Loucy (cell line): ENCODE measurements at regions not wholly inside any gene's neighbourhood (a gene's known extent, or its start where the extent isn't known, plus 50 kb on each side); places are given as distances from the start of the nearest gene placed in this dataset.

Experiments used
- H2AFZ ChIP-seq: fragments of 200-600 bp; sonication (generic); 2 replicates; pipeline ENCODE4 v1.6.0; 2016; ENCODE audit warnings: antibody characterized with exemption, mild to moderate bottlenecking, low read length, moderate library complexity
- H3F3A ChIP-seq: fragments of 200-600 bp; 2 replicates; pipeline ENCODE4 v1.6.0; 2016; ENCODE audit warnings: antibody characterized with exemption, low read depth, mild to moderate bottlenecking
- H3K27me3 ChIP-seq: fragments of 200-600 bp; sonication (generic); 2 replicates; pipeline ENCODE4 v1.6.1; 2014; ENCODE audit warnings: low read length, mild to moderate bottlenecking; ENCODE audit not compliant: insufficient read depth, poor library complexity, severe bottlenecking
- H3K36me3 ChIP-seq: fragments of 200-600 bp; sonication (generic); 2 replicates; pipeline ENCODE4 v1.6.1; 2016; ENCODE audit warnings: low read length; ENCODE audit not compliant: insufficient read depth
- H3K4me1 ChIP-seq: fragments of 200-600 bp; sonication (generic); 2 replicates; pipeline ENCODE4 v1.5.1; 2014; ENCODE audit warnings: low read length, mild to moderate bottlenecking; ENCODE audit not compliant: insufficient read depth, poor library complexity, severe bottlenecking
- H3K4me2 ChIP-seq: fragments of 200-600 bp; sonication (generic); 2 replicates; pipeline ENCODE4 v1.6.0; 2014; ENCODE audit warnings: antibody characterized with exemption, low read length, low read depth, mild to moderate bottlenecking; ENCODE audit not compliant: poor library complexity, severe bottlenecking
- H3K4me3 ChIP-seq: fragments of 200-600 bp; sonication (generic); 2 replicates; pipeline ENCODE4 v1.5.1; 2014; ENCODE audit warnings: low read length, mild to moderate bottlenecking, mixed read lengths; ENCODE audit not compliant: poor library complexity, severe bottlenecking
- H3K79me2 ChIP-seq: fragments of 200-600 bp; sonication (generic); 2 replicates; pipeline ENCODE4 v1.6.1; 2014; ENCODE audit warnings: low read length; ENCODE audit not compliant: insufficient read depth
- H3K9ac ChIP-seq: fragments of 200-600 bp; sonication (generic); 2 replicates; pipeline ENCODE4 v1.6.0; 2014; ENCODE audit warnings: mild to moderate bottlenecking, low read depth, low read length, moderate library complexity; ENCODE audit not compliant: poor library complexity, severe bottlenecking
- H3K9me2 ChIP-seq: fragments of 200-600 bp; sonication (generic); replicated peaks from 2 replicates; pipeline ENCODE4 v1.6.1; 2016; ENCODE audit warnings: low read depth, low read length, mixed read lengths
- H3K9me3 ChIP-seq: fragments of 200-600 bp; sonication (generic); 2 replicates; pipeline ENCODE4 v1.6.1; 2014; ENCODE audit warnings: mild to moderate bottlenecking, antibody characterized with exemption, low read length, low read depth; ENCODE audit not compliant: insufficient read depth
- H4K20me1 ChIP-seq: fragments of 200-600 bp; sonication (generic); 2 replicates; pipeline ENCODE4 v1.6.0; 2014; ENCODE audit warnings: antibody characterized with exemption, low read length, mild to moderate bottlenecking; ENCODE audit not compliant: insufficient read depth, poor library complexity, severe bottlenecking
- EZH2phosphoT487 ChIP-seq: fragments of 200-600 bp; IDR thresholded peaks from 2 replicates; pipeline ENCODE4 v1.6.1; 2018; ENCODE audit warnings: antibody characterized with exemption, mild to moderate bottlenecking, moderate library complexity, borderline replicate concordance
- TF ChIP-seq, protein P1 (sequence below): fragments of 200-600 bp; sonication (generic); conservative IDR thresholded peaks from 2 replicates; pipeline ENCODE4 v1.5.1; 2014; ENCODE audit warnings: mild to moderate bottlenecking, antibody characterized with exemption, low read length

DNA sequence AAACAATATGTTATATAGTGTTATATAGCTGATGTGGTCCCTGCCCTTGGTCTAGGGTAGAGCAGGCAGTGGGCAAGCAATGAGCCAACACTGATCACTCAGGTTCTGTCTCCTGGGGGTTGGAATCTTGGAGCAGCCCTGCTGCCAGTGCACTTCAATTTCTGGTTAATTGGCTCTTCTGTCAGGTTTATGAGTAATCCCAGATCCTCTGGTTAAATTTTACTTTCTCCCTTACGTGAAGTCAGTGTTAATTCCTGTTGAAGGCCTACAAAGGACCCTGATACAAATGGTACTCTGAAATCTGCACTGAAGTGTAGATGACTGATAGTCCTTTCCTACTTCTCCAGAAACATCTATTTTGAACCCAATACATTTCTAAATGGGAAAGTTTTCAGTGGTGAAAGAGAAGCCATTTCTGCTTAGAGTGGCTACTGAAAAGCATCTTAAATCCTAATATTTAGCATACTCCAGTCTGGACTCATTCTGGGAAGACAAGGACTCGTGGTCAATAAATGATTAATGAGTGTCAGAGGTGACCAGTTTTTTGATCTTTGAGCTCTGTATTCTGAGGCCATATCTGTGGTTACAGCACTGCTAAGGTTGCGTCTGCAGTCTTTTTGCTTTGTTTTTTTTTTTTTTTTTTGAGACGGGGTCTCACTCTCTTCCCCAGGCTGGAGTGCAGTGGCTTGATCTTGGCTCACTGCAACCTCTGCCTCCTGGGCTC lies 442.4 kb downstream of the KIF4B start:
- no peaks in the 10 kb centered on the region for H3K36me3 ChIP-seq
- no peak overlapping the region for H3K4me2 ChIP-seq
- no peaks in the 10 kb centered on the region for H4K20me1 ChIP-seq
- no peaks in the 10 kb centered on the region for H3K9me2 ChIP-seq
- no peaks in the 10 kb centered on the region for H3K27me3 ChIP-seq
- H3K9me3 ChIP-seq = no peaks in the 10 kb centered on the region
- H3K4me3 ChIP-seq = no peak overlapping the region
- H3F3A ChIP-seq = no peaks in the 10 kb centered on the region
- no peaks in the 10 kb centered on the region for H3K4me1 ChIP-seq
- no peak overlapping the region for H2AFZ ChIP-seq
- TF ChIP-seq, protein P1, sequence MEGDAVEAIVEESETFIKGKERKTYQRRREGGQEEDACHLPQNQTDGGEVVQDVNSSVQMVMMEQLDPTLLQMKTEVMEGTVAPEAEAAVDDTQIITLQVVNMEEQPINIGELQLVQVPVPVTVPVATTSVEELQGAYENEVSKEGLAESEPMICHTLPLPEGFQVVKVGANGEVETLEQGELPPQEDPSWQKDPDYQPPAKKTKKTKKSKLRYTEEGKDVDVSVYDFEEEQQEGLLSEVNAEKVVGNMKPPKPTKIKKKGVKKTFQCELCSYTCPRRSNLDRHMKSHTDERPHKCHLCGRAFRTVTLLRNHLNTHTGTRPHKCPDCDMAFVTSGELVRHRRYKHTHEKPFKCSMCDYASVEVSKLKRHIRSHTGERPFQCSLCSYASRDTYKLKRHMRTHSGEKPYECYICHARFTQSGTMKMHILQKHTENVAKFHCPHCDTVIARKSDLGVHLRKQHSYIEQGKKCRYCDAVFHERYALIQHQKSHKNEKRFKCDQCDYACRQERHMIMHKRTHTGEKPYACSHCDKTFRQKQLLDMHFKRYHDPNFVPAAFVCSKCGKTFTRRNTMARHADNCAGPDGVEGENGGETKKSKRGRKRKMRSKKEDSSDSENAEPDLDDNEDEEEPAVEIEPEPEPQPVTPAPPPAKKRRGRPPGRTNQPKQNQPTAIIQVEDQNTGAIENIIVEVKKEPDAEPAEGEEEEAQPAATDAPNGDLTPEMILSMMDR = no peak
- no peak for TF ChIP-seq EZH2phosphoT487
- H3K9ac ChIP-seq = no peak overlapping the region
- no peaks in the 10 kb centered on the region for H3K79me2 ChIP-seq

DNA sequence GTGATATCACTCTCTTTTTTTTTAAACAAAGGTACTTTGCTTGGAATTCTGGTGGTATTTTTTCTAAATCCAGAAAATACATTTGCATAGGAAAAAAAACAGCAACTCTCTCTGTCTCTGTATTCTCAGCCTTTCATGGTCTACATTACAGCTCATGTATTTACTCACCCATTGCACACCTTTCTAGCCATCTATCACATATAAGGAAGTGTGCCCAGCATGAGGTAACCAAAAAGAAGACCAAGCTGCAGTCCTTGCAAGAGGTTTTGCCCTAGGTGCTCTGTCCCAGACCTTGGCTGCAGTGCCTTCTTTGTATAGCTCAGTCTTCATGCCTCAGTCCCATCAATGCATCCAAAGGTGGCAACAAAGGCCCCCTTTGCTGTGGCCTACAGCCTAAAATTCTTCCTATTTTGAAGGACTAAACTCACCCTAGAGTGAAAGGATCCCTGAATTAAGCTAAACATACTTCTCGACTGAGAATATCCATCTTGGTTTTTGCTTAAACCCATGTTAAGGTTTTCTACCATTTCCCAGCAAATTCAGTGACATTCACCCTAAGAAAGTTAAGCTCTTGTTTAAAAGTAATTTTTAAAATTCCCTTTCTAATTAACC lies 446.4 kb downstream of the KIF4B start:
- H3K4me1 ChIP-seq = no peaks in the 10 kb centered on the region
- no peak overlapping the region for H3K9ac ChIP-seq
- no peak for TF ChIP-seq EZH2phosphoT487
- TF ChIP-seq, protein P1 = no peak
- H3K9me2 ChIP-seq = no peaks in the 10 kb centered on the region
- H3K36me3 ChIP-seq = no peaks in the 10 kb centered on the region
- H3K4me2 ChIP-seq = no peak overlapping the region
- no peak overlapping the region for H3K4me3 ChIP-seq
- H3K9me3 ChIP-seq = no peaks in the 10 kb centered on the region
- no peaks in the 10 kb centered on the region for H3K79me2 ChIP-seq
- no peak overlapping the region for H2AFZ ChIP-seq
- H4K20me1 ChIP-seq = no peaks in the 10 kb centered on the region
- H3K27me3 ChIP-seq = no peaks in the 10 kb centered on the region
- no peaks in the 10 kb centered on the region for H3F3A ChIP-seq

DNA sequence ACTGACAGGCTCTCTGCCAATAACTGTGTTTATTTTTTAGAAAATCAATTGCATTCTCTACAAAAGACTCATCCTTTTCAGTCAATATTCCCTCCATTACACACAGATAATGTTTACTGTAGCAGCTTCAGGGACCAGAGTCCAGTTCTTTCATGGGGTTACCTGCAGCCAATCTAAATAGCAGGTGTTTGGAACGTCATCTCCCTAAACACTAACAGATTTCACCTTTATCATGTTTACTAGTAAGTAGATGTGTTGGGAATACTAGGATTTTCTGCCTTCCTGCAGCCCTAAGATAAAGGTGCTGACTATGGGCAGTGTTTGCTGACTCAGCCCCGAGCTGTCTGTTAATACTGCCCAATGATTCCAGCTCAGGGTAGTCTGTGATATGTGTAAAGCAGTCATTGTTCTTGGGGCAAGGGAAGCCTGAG lies 447.0 kb downstream of the KIF4B start:
- Histone ChIP-seq H3K9me2 (no peaks in the 10 kb centered on the region), H3K4me2 (no peak overlapping the region), H3K4me3 (no peak overlapping the region), H3F3A (no peaks in the 10 kb centered on the region), H2AFZ (no peak overlapping the region), H3K27me3 (no peaks in the 10 kb centered on the region), H3K36me3 (no peaks in the 10 kb centered on the region), H3K9ac (no peak overlapping the region), H3K79me2 (no peaks in the 10 kb centered on the region), H3K9me3 (no peaks in the 10 kb centered on the region), H3K4me1 (no peaks in the 10 kb centered on the region), H4K20me1 (no peaks in the 10 kb centered on the region)
- TF ChIP-seq, protein P1 = no peak
- no peak for TF ChIP-seq EZH2phosphoT487
